Nephron progenitor cell (in vitro differentiated cells): ENCODE measurements at regions not wholly inside any gene's neighbourhood (a gene's known extent, or its start where the extent isn't known, plus 50 kb on each side); places are given as distances from the start of the nearest gene placed in this dataset.

Experiments used
- DNase-seq: peaks from one replicate; pipeline ENCODE4 v3.0.0; 2021
- H3K27ac Mint-ChIP-seq: 2 replicates; pipeline ENCODE4 v1.8.0; 2021; ENCODE audit warnings: mild to moderate bottlenecking, moderate library complexity, mixed read lengths
- H3K27me3 Mint-ChIP-seq: 2 replicates; pipeline ENCODE4 v1.8.0; 2021; ENCODE audit warnings: mild to moderate bottlenecking, low read depth, mixed read lengths; ENCODE audit not compliant: poor library complexity
- H3K36me3 Mint-ChIP-seq: 2 replicates; pipeline ENCODE4 v1.8.0; 2021; ENCODE audit warnings: low read depth, mixed read lengths
- H3K4me1 Mint-ChIP-seq: 2 replicates; pipeline ENCODE4 v1.8.0; 2021; ENCODE audit warnings: mixed read lengths
- H3K4me3 Mint-ChIP-seq: 2 replicates; pipeline ENCODE4 v1.8.0; 2021; ENCODE audit warnings: mild to moderate bottlenecking, moderate library complexity, mixed read lengths
- H3K9me3 Mint-ChIP-seq: 2 replicates; pipeline ENCODE4 v1.8.0; 2021; ENCODE audit warnings: mild to moderate bottlenecking, moderate library complexity, mixed read lengths
- TF ChIP-seq, protein P1 (sequence below): fragments of 200-600 bp; sonication (generic); IDR thresholded peaks from 2 replicates; pipeline ENCODE4 v1.5.0; 2021; ENCODE audit warnings: antibody characterized with exemption

DNA sequence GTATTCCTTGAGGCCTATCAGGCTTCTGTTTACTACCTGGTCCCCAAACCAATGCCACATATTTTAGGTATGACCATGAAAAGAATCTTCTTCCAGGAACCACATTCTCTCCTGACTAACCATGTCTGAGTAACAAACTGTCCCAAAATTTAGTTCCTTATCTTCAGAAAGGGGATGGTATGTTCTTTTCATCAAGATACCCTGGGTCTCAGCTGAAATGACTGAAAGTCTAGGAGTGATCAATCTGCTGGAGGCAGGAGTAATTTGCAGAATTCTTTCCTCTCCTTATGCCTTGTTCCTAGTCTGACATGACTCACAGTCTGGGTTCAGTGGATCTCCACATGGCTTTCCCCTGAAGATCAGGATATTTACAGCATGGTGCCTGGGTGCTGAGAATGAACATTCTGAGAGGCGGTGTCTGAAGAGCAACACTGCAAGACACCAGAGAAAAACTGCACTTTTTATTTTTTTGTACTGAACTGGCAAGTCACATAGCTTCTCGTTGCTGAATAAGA is 665.5 kb downstream of the TLL1 start:
- Mint-ChIP-seq H3K36me3 (no peaks in the 10 kb centered on the region), H3K4me3 (no peak overlapping the region), H3K27me3 (no peaks in the 10 kb centered on the region), H3K4me1 (no peaks in the 10 kb centered on the region), H3K9me3 (peaks cover 14% of the 10 kb centered on the region), H3K27ac (no peak overlapping the region)
- TF ChIP-seq, protein P1, sequence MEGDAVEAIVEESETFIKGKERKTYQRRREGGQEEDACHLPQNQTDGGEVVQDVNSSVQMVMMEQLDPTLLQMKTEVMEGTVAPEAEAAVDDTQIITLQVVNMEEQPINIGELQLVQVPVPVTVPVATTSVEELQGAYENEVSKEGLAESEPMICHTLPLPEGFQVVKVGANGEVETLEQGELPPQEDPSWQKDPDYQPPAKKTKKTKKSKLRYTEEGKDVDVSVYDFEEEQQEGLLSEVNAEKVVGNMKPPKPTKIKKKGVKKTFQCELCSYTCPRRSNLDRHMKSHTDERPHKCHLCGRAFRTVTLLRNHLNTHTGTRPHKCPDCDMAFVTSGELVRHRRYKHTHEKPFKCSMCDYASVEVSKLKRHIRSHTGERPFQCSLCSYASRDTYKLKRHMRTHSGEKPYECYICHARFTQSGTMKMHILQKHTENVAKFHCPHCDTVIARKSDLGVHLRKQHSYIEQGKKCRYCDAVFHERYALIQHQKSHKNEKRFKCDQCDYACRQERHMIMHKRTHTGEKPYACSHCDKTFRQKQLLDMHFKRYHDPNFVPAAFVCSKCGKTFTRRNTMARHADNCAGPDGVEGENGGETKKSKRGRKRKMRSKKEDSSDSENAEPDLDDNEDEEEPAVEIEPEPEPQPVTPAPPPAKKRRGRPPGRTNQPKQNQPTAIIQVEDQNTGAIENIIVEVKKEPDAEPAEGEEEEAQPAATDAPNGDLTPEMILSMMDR: no peak
- DNase-seq: no peak

DNA sequence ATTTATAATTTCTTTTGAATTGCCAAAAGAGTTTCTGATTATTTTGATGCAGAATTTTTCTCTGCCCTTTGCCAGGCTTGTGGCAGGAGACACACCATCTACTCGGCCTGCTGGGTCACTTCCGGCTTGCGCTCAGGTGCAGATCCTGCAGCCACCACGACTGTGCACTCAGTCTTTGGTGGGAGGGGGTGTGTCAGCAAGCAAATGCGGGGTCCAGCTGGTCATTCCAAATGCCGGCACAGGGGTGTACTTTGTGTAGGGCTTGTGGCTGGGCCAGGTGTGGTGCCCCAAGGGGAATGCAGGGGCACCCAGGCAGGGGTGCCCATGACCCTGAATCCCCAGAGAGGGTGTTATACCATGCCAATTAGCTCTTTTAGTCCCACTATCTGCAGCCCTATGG is 673.0 kb downstream of the TLL1 start:
- H3K4me1 Mint-ChIP-seq: no peaks in the 10 kb centered on the region
- H3K4me3 Mint-ChIP-seq: no peak overlapping the region
- H3K27me3 Mint-ChIP-seq: no peaks in the 10 kb centered on the region
- no peaks in the 10 kb centered on the region for H3K9me3 Mint-ChIP-seq
- H3K36me3 Mint-ChIP-seq: no peaks in the 10 kb centered on the region
- H3K27ac Mint-ChIP-seq: no peak overlapping the region
- TF ChIP-seq, protein P1: no peak
- no peak for DNase-seq

DNA sequence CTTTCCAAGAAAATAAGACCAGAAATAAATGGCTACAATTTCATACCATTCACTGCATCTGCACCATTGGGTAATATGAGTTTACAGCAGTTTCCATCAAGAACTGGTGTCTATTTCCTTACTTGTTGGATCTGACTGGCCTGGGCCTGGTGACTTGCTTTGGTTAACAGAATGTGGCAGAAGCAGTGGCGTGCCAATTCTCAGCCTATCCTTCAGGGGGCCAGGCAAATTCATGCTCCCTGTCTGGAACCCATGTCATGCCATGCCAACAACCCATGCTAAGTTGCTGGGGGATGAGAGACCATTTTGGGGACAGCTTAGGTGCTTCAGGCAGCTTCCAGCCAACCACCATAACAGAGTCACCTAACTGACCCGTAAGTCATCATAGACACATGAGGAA is 656.7 kb downstream of the SPOCK3 start:
- no peaks in the 10 kb centered on the region for H3K36me3 Mint-ChIP-seq
- TF ChIP-seq, protein P1: no peak

DNA sequence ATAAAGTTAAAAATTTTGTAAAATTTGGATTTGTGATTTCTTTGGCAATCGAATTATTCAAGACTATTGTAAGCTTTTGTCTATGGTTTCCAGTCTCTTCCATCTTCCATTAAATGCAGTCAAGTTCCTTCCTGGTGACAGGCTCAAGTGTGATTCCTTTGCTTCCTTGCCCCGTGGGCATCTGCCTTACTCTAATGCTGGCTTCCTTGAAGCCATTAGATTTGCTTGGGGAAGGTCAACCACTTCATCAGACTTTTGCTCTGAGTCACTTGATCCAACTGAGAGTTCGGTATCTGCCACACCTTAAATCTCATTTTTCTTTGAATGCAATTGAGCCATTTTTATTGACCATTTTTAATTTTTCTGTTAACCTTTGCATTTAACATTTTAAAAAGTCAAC is 648.8 kb downstream of the SPOCK3 start:
- H3K36me3 Mint-ChIP-seq: no peaks in the 10 kb centered on the region
- H3K9me3 Mint-ChIP-seq: no peaks in the 10 kb centered on the region
- H3K27ac Mint-ChIP-seq: no peak overlapping the region
- H3K4me3 Mint-ChIP-seq: no peak overlapping the region
- no peak for DNase-seq
- TF ChIP-seq, protein P1: no peak
- no peaks in the 10 kb centered on the region for H3K27me3 Mint-ChIP-seq
- no peaks in the 10 kb centered on the region for H3K4me1 Mint-ChIP-seq

More for the DNA sequence above, 656.7 kb downstream of the SPOCK3 start:
- Mint-ChIP-seq H3K9me3 (no peaks in the 10 kb centered on the region), H3K27ac (no peak overlapping the region), H3K27me3 (no peaks in the 10 kb centered on the region), H3K4me1 (no peaks in the 10 kb centered on the region), H3K4me3 (no peak overlapping the region)
- DNase-seq: no peak

DNA sequence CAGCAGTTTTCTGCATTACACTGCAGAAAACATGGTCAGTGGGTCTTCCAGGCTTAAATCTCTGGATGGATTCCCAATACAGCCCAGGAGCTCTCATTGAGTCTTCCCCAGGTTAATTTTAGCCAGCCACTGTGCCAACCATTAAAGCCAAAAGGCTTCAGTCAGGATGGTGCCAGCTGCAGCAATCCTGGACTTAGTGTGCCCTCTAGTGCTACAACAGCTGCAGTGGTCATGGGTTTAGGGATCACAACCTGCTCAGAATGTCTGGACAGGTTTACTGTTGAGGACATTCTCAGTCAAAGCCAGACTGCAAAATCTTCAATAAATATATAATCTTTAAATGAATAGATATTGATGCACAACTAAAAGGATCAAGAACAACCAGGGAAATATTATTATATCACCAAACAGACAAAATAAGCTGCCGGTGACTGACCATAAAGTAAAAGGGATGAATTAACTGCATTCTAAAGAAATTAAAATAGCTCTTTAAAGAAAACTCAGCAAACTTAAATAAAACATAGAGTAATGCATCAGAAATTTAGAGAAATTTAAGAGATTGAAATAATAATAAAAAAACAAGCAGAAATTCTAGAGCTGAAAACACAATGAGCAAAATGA is 639.9 kb downstream of the SPOCK3 start:
- TF ChIP-seq, protein P1: peak; percentile 66
- no peak overlapping the region for H3K27ac Mint-ChIP-seq
- H3K9me3 Mint-ChIP-seq: no peaks in the 10 kb centered on the region
- H3K36me3 Mint-ChIP-seq: no peaks in the 10 kb centered on the region
- H3K4me3 Mint-ChIP-seq: no peak overlapping the region
- peak; percentile 40 for DNase-seq
- peaks cover 4% of the 10 kb centered on the region for H3K27me3 Mint-ChIP-seq
- no peaks in the 10 kb centered on the region for H3K4me1 Mint-ChIP-seq

DNA sequence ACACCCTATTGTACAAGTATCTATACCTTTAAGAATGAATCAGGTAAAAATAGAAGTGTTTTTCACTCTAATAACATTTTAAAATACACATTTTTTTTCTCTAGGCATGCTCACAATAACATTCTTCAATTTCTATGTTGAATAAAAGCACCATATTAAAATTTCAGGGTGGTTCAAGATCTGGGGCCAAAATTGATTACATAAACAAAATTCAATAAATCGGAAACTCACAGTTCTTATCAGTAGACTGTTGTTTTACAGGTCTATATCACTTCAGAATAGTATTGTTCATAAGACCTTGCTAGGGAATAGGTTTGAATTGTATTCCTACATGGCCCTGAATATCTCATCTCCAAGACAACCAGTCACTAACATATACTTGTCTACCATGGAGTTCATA is 634.0 kb downstream of the SPOCK3 start:
- H3K27me3 Mint-ChIP-seq: no peaks in the 10 kb centered on the region
- no peaks in the 10 kb centered on the region for H3K36me3 Mint-ChIP-seq
- H3K27ac Mint-ChIP-seq: no peak overlapping the region
- H3K4me3 Mint-ChIP-seq: no peak overlapping the region
- no peaks in the 10 kb centered on the region for H3K4me1 Mint-ChIP-seq
- no peaks in the 10 kb centered on the region for H3K9me3 Mint-ChIP-seq
- DNase-seq: no peak
- TF ChIP-seq, protein P1: no peak
